HG03571 (cell line): ENCODE measurements at regions not wholly inside any gene's neighbourhood (a gene's known extent, or its start where the extent isn't known, plus 50 kb on each side); places are given as distances from the start of the nearest gene placed in this dataset.
"Not testable (repeated sequence)": the region's sequence is repeated elsewhere in the genome, so short reads cannot be mapped to it uniquely, and the experiment has no call there.

Experiments used
- ATAC-seq: cut with Tn5 transposase; IDR thresholded peaks from one replicate; pipeline ENCODE4 v1.9.1; 2021; ENCODE audit not compliant: unreplicated experiment

- no peak for ATAC-seq
Observed at GRCh38 chr4:104549736-104550135, 55.0 kb upstream of the CXXC4 start.

- no peak for ATAC-seq
Observed at GRCh38 chr4:104559502-104559901, 64.8 kb upstream of the CXXC4 start.

- no peak for ATAC-seq
Observed at GRCh38 chr4:104571341-104571740, 76.6 kb upstream of the CXXC4 start.

- no peak for ATAC-seq
Observed at GRCh38 chr4:104574371-104574770, 79.7 kb upstream of the CXXC4 start.

- no peak for ATAC-seq
Observed at GRCh38 chr4:104575278-104575677, 80.6 kb upstream of the CXXC4 start.

- ATAC-seq: no peak
Observed at GRCh38 chr4:104577405-104577804, 82.7 kb upstream of the CXXC4 start.

GRCh38 chr4:104581476-104581875 is 86.8 kb upstream of the CXXC4 start:
- not testable (repeated sequence) for ATAC-seq

- ATAC-seq: not testable (repeated sequence)
Observed at GRCh38 chr4:104582056-104582455, 87.4 kb upstream of the CXXC4 start.

GRCh38 chr4:104589264-104589868 is 94.7 kb upstream of the CXXC4 start:
- no peak for ATAC-seq

GRCh38 chr4:104591510-104591911 is 96.8 kb upstream of the CXXC4 start:
- ATAC-seq: no peak

- ATAC-seq: no peak
Observed at GRCh38 chr4:104592183-104592582, 97.5 kb upstream of the CXXC4 start.

GRCh38 chr4:104593019-104593418 is 98.3 kb upstream of the CXXC4 start:
- ATAC-seq: no peak

- ATAC-seq: no peak
Observed at GRCh38 chr4:104596189-104596588, 101.5 kb upstream of the CXXC4 start.

- ATAC-seq: no peak
Observed at GRCh38 chr4:104615496-104615895, 120.8 kb upstream of the CXXC4 start.

- no peak for ATAC-seq
Observed at GRCh38 chr4:104615926-104616325, 121.2 kb upstream of the CXXC4 start.

- ATAC-seq: no peak
Observed at GRCh38 chr4:104616401-104616820, 121.7 kb upstream of the CXXC4 start.

- no peak for ATAC-seq
Observed at GRCh38 chr4:104625706-104626105, 131.0 kb upstream of the CXXC4 start.

- ATAC-seq: no peak
Observed at GRCh38 chr4:104629601-104630000, 134.9 kb upstream of the CXXC4 start.

GRCh38 chr4:104630272-104630671 is 135.6 kb upstream of the CXXC4 start:
- ATAC-seq: no peak

- ATAC-seq: no peak
Observed at GRCh38 chr4:104631000-104631399, 136.3 kb upstream of the CXXC4 start.

- no peak for ATAC-seq
Observed at GRCh38 chr4:104641418-104641817, 146.7 kb upstream of the CXXC4 start.

- ATAC-seq: no peak
Observed at GRCh38 chr4:104642521-104642920, 147.8 kb upstream of the CXXC4 start.

- ATAC-seq: no peak
Observed at GRCh38 chr4:104643805-104644204, 149.1 kb upstream of the CXXC4 start.
